ENCODE measurements at regions not wholly inside any gene's neighbourhood (a gene's known extent, or its start where the extent isn't known, plus 50 kb on each side); places are given as distances from the start of the nearest gene placed in this dataset.

- Histone ChIP-seq H3K27me3 (no peaks in the 10 kb centered on the region), H3K27ac (no peak overlapping the region), H3K4me3 (no peak overlapping the region), H3K9me3 (no peaks in the 10 kb centered on the region), H3K36me3 (replicated peaks in 1 of 2; ENCODE audit: insufficient read depth in 1 of 2, low read depth in 2 of 2) (no peaks in the 10 kb centered on the region), H3K4me1 (no peaks in the 10 kb centered on the region)
- no peak for ATAC-seq
- WGBS, 2 donors = 14 to 16% methylated on average over 2 of the region's 2 CpGs
- intact Hi-C loops (cut with DNase I) = no loop called here
- DNase-seq = no peak
- TF ChIP-seq POLR2A (IDR thresholded peaks at IDR 0.05) (no peak), CTCF (IDR thresholded peaks at IDR 0.05) (no peak)
These were observed 623.4 kb upstream of the IGFBP3 start for GRCh38 chr7:46544396-46545008.

GRCh38 chr7:46542076-46542475 lies 621.0 kb upstream of the IGFBP3 start:
- no peak for ATAC-seq
- Histone ChIP-seq H3K4me3 (no peak overlapping the region), H3K9me3 (no peaks in the 10 kb centered on the region), H3K27me3 (no peaks in the 10 kb centered on the region), H3K27ac (no peak overlapping the region), H3K4me1 (no peaks in the 10 kb centered on the region), H3K36me3 (replicated peaks in 1 of 2; ENCODE audit: insufficient read depth in 1 of 2, low read depth in 2 of 2) (no peaks in the 10 kb centered on the region)
- intact Hi-C loops (cut with DNase I) = no loop called here
- DNase-seq = no peak
- no peak for TF ChIP-seq POLR2A (IDR thresholded peaks at IDR 0.05)
- TF ChIP-seq CTCF (IDR thresholded peaks at IDR 0.05) = no peak
- 71 to 92% methylated on average over 1 of the region's 1 CpG for WGBS, 2 donors

- DNase-seq (no peak), ATAC-seq (no peak)
- Histone ChIP-seq H3K4me3 (no peak overlapping the region), H3K9me3 (no peaks in the 10 kb centered on the region), H3K27ac (no peak overlapping the region), H3K27me3 (no peaks in the 10 kb centered on the region), H3K36me3 (replicated peaks in 1 of 2; ENCODE audit: insufficient read depth in 1 of 2, low read depth in 2 of 2) (no peaks in the 10 kb centered on the region), H3K4me1 (no peaks in the 10 kb centered on the region)
- intact Hi-C loops (cut with DNase I) = no loop called here
- TF ChIP-seq POLR2A (IDR thresholded peaks at IDR 0.05) = no peak
- TF ChIP-seq CTCF (IDR thresholded peaks at IDR 0.05) = no peak
- WGBS, 2 donors = 71 to 76% methylated on average over 5 of the region's 5 CpGs
These were observed 618.9 kb upstream of the IGFBP3 start for GRCh38 chr7:46539892-46540483.

- 61 to 63% methylated on average over 5 of the region's 5 CpGs for WGBS, 2 donors
- Histone ChIP-seq H3K27me3 (no peaks in the 10 kb centered on the region), H3K4me1 (no peaks in the 10 kb centered on the region), H3K27ac (no peak overlapping the region), H3K4me3 (no peak overlapping the region), H3K36me3 (replicated peaks in 1 of 2; ENCODE audit: insufficient read depth in 1 of 2, low read depth in 2 of 2) (no peaks in the 10 kb centered on the region), H3K9me3 (no peaks in the 10 kb centered on the region)
- intact Hi-C loops (cut with DNase I) = no loop called here
- TF ChIP-seq POLR2A (IDR thresholded peaks at IDR 0.05) (no peak), CTCF (IDR thresholded peaks at IDR 0.05) (no peak)
- DNase-seq (no peak), ATAC-seq (no peak)
These were observed 616.3 kb upstream of the IGFBP3 start for GRCh38 chr7:46537191-46537905.
